RWPE1 (cell line): ENCODE measurements at regions not wholly inside any gene's neighbourhood (a gene's known extent, or its start where the extent isn't known, plus 50 kb on each side); places are given as distances from the start of the nearest gene placed in this dataset.

ENCODE experiments used
- CTCF ChIA-PET: fragments of 350-600 bp; sonication (Branson Sonifier 250); formaldehyde crosslinking; extraction: SDS; loops from one replicate; lab custom pipeline; 2021; lab: Yijun Ruan, JAX
- POLR2A ChIA-PET: fragments of 400-600 bp; formaldehyde crosslinking; extraction: SDS; loops from one replicate; lab custom pipeline; 2020; ENCODE audit warnings: antibody characterized with exemption; ENCODE audit not compliant: low non-redundant PET; lab: Yijun Ruan, JAX
- DNase-seq: peaks from one replicate; pipeline ENCODE4 v3.0.0; 2012; ENCODE audit warnings: low spot score
- H3K27ac ChIP-seq: fragments of 450-650 bp; 2 replicates; pipeline ENCODE4 v1.5.1; 2017
- CTCF ChIP-seq: fragments of 450-650 bp; conservative IDR thresholded peaks from 2 replicates; pipeline ENCODE4 v1.5.1; 2017; ENCODE audit warnings: low read depth, mild to moderate bottlenecking

- DNase-seq, result no peak
- POLR2A ChIA-PET, result no interaction called here
- no peak overlapping the region for H3K27ac ChIP-seq
- CTCF ChIA-PET, result interaction anchor here (0.6 kb wide), 1 partner anchor 57 kb away, joined by 3 read pairs; no protein-coding TSS in a partner anchor
- TF ChIP-seq CTCF, result no peak
Measured at GRCh38 chr1:230542681-230543080, 99.6 kb upstream of the COG2 start.

GRCh38 chr1:230542054-230542453 lies 100.2 kb upstream of the COG2 start:
- H3K27ac ChIP-seq, result no peak overlapping the region
- ChIA-PET CTCF (interaction anchor here (0.6 kb wide), 1 partner anchor 57 kb away, joined by 3 read pairs; no protein-coding TSS in a partner anchor), POLR2A (no interaction called here)
- peak; percentile 48 for DNase-seq
- no peak for TF ChIP-seq CTCF

GRCh38 chr1:230541306-230541705 lies 101.0 kb upstream of the COG2 start:
- ChIA-PET CTCF (no interaction called here), POLR2A (no interaction called here)
- no peak for DNase-seq
- TF ChIP-seq CTCF, result no peak
- no peak overlapping the region for H3K27ac ChIP-seq

GRCh38 chr1:230540421-230541155 lies 101.7 kb upstream of the COG2 start:
- ChIA-PET CTCF (no interaction called here), POLR2A (no interaction called here)
- no peak for TF ChIP-seq CTCF
- no peak for DNase-seq
- H3K27ac ChIP-seq, result no peak overlapping the region

- POLR2A ChIA-PET, result no interaction called here
- TF ChIP-seq CTCF, result no peak
- DNase-seq, result no peak
- H3K27ac ChIP-seq, result no peak overlapping the region
- CTCF ChIA-PET, result interaction anchor here (0.6 to 0.7 kb wide), 2 partner anchors 66 to 311 kb away, joined by 3 to 4 read pairs; no protein-coding TSS in a partner anchor
Measured at GRCh38 chr1:230537456-230537855, 104.8 kb upstream of the COG2 start.

GRCh38 chr1:230536641-230537155 lies 105.6 kb upstream of the COG2 start:
- no peak for TF ChIP-seq CTCF
- ChIA-PET CTCF (no interaction called here), POLR2A (no interaction called here)
- no peak for DNase-seq
- no peak overlapping the region for H3K27ac ChIP-seq
